ENCODE measurements at regions not wholly inside any gene's neighbourhood (a gene's known extent, or its start where the extent isn't known, plus 50 kb on each side); places are given as distances from the start of the nearest gene placed in this dataset.

- Histone ChIP-seq H3K4me3 (ENCODE audit: low read depth in 1 of 3, low read length in 3 of 3) (no peak overlapping the region), H3K27ac (ENCODE audit: low read depth in 1 of 2, low read length in 2 of 2) (no peak overlapping the region), H3K27me3 (ENCODE audit: control insufficient read depth in 4 of 4, insufficient read depth in 4 of 4, low read length in 3 of 4) (no peaks in the 10 kb centered on the region), H3K9ac (ENCODE audit: low read depth in 1 of 2, low read length in 2 of 2) (no peak overlapping the region), H3K9me3 (ENCODE audit: control insufficient read depth in 4 of 4, low read length in 3 of 4) (no peaks in the 10 kb centered on the region), H3K4me1 (ENCODE audit: control insufficient read depth in 4 of 4, insufficient read depth in 4 of 4, low read length in 3 of 4) (no peaks in the 10 kb centered on the region), H3K36me3 (ENCODE audit: control insufficient read depth in 4 of 4, insufficient read depth in 3 of 4, low read depth in 1 of 4, low read length in 3 of 4) (no peaks in the 10 kb centered on the region)
- WGBS: 62% methylated on average over 3 of the region's 3 CpGs
- TF ChIP-seq SP1 (IDR thresholded peaks at IDR 0.05) (no peak), RXRA (IDR thresholded peaks at IDR 0.05) (no peak), TAF1 (conservative IDR thresholded peaks at IDR 0.05) (no peak), MAX (IDR thresholded peaks at IDR 0.05) (no peak), HNF4A (conservative IDR thresholded peaks at IDR 0.05) (no peak), JUND (IDR thresholded peaks at IDR 0.05) (no peak), ATF3 (IDR thresholded peaks at IDR 0.05) (no peak), YY1 (IDR thresholded peaks at IDR 0.05) (no peak), FOXA1 (IDR thresholded peaks at IDR 0.05) (no peak)
- TF ChIP-seq, protein P1, sequence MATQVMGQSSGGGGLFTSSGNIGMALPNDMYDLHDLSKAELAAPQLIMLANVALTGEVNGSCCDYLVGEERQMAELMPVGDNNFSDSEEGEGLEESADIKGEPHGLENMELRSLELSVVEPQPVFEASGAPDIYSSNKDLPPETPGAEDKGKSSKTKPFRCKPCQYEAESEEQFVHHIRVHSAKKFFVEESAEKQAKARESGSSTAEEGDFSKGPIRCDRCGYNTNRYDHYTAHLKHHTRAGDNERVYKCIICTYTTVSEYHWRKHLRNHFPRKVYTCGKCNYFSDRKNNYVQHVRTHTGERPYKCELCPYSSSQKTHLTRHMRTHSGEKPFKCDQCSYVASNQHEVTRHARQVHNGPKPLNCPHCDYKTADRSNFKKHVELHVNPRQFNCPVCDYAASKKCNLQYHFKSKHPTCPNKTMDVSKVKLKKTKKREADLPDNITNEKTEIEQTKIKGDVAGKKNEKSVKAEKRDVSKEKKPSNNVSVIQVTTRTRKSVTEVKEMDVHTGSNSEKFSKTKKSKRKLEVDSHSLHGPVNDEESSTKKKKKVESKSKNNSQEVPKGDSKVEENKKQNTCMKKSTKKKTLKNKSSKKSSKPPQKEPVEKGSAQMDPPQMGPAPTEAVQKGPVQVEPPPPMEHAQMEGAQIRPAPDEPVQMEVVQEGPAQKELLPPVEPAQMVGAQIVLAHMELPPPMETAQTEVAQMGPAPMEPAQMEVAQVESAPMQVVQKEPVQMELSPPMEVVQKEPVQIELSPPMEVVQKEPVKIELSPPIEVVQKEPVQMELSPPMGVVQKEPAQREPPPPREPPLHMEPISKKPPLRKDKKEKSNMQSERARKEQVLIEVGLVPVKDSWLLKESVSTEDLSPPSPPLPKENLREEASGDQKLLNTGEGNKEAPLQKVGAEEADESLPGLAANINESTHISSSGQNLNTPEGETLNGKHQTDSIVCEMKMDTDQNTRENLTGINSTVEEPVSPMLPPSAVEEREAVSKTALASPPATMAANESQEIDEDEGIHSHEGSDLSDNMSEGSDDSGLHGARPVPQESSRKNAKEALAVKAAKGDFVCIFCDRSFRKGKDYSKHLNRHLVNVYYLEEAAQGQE (IDR thresholded peaks at IDR 0.05): no peak
- no peak for DNase-seq (ENCODE audit: low spot score)
Measured at GRCh38 chr7:136133551-136133950, 156.4 kb upstream of the MTPN start.

GRCh38 chr7:136131304-136131630 is 154.1 kb upstream of the MTPN start:
- TF ChIP-seq FOXA2 (IDR thresholded peaks at IDR 0.05): no peak
- no peak for TF ChIP-seq GABPA (IDR thresholded peaks at IDR 0.05 in 1 of 2, conservative IDR thresholded peaks at IDR 0.05 in 1 of 2)
- no peak for TF ChIP-seq JUND (IDR thresholded peaks at IDR 0.05)
- no peak for TF ChIP-seq RXRA (IDR thresholded peaks at IDR 0.05)
- TF ChIP-seq, protein P2, sequence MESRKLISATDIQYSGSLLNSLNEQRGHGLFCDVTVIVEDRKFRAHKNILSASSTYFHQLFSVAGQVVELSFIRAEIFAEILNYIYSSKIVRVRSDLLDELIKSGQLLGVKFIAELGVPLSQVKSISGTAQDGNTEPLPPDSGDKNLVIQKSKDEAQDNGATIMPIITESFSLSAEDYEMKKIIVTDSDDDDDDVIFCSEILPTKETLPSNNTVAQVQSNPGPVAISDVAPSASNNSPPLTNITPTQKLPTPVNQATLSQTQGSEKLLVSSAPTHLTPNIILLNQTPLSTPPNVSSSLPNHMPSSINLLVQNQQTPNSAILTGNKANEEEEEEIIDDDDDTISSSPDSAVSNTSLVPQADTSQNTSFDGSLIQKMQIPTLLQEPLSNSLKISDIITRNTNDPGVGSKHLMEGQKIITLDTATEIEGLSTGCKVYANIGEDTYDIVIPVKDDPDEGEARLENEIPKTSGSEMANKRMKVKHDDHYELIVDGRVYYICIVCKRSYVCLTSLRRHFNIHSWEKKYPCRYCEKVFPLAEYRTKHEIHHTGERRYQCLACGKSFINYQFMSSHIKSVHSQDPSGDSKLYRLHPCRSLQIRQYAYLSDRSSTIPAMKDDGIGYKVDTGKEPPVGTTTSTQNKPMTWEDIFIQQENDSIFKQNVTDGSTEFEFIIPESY (IDR thresholded peaks at IDR 0.05): no peak
- TF ChIP-seq SP1 (IDR thresholded peaks at IDR 0.05): no peak
- TF ChIP-seq MAX (IDR thresholded peaks at IDR 0.05): no peak
- no peak for TF ChIP-seq HNF4A (conservative IDR thresholded peaks at IDR 0.05)
- TF ChIP-seq, protein P1 (IDR thresholded peaks at IDR 0.05): no peak
- TF ChIP-seq CTCF (IDR thresholded peaks at IDR 0.05; ENCODE audit: low read depth, low read length, missing input control): no peak
- no peak for TF ChIP-seq TAF1 (conservative IDR thresholded peaks at IDR 0.05)
- no peak for TF ChIP-seq FOXA1 (IDR thresholded peaks at IDR 0.05)
- Histone ChIP-seq H3K9ac (ENCODE audit: low read depth in 1 of 2, low read length in 2 of 2) (no peak overlapping the region), H3K27ac (ENCODE audit: low read depth in 1 of 2, low read length in 2 of 2) (no peak overlapping the region), H3K36me3 (ENCODE audit: control insufficient read depth in 4 of 4, insufficient read depth in 3 of 4, low read depth in 1 of 4, low read length in 3 of 4) (no peaks in the 10 kb centered on the region), H3K27me3 (ENCODE audit: control insufficient read depth in 4 of 4, insufficient read depth in 4 of 4, low read length in 3 of 4) (no peaks in the 10 kb centered on the region), H3K4me3 (ENCODE audit: low read depth in 1 of 3, low read length in 3 of 3) (no peak overlapping the region), H3K9me3 (ENCODE audit: control insufficient read depth in 4 of 4, low read length in 3 of 4) (no peaks in the 10 kb centered on the region), H3K4me1 (ENCODE audit: control insufficient read depth in 4 of 4, insufficient read depth in 4 of 4, low read length in 3 of 4) (no peaks in the 10 kb centered on the region)
- DNase-seq (ENCODE audit: low spot score): no peak
- WGBS: 77% methylated on average over 3 of the region's 3 CpGs

All from liver (tissue), 8 donors.